ENCODE measurements at regions not wholly inside any gene's neighbourhood (a gene's known extent, or its start where the extent isn't known, plus 50 kb on each side); places are given as distances from the start of the nearest gene placed in this dataset.
"Not testable (repeated sequence)": the region's sequence is repeated elsewhere in the genome, so short reads cannot be mapped to it uniquely, and the experiment has no call there.

- TF ChIP-seq, protein P1, sequence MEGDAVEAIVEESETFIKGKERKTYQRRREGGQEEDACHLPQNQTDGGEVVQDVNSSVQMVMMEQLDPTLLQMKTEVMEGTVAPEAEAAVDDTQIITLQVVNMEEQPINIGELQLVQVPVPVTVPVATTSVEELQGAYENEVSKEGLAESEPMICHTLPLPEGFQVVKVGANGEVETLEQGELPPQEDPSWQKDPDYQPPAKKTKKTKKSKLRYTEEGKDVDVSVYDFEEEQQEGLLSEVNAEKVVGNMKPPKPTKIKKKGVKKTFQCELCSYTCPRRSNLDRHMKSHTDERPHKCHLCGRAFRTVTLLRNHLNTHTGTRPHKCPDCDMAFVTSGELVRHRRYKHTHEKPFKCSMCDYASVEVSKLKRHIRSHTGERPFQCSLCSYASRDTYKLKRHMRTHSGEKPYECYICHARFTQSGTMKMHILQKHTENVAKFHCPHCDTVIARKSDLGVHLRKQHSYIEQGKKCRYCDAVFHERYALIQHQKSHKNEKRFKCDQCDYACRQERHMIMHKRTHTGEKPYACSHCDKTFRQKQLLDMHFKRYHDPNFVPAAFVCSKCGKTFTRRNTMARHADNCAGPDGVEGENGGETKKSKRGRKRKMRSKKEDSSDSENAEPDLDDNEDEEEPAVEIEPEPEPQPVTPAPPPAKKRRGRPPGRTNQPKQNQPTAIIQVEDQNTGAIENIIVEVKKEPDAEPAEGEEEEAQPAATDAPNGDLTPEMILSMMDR (IDR thresholded peaks at IDR 0.05; ENCODE audit: poor library complexity): not testable (repeated sequence)
- TF ChIP-seq EZH2 (IDR thresholded peaks at IDR 0.05; ENCODE audit: borderline replicate concordance); EZH2phosphoT487 (IDR thresholded peaks at IDR 0.05; ENCODE audit: low read depth, severe bottlenecking, unreplicated experiment): not testable (repeated sequence)
These were observed 235.3 kb downstream of the BCL2L11 start for GRCh38 chr2:111355823-111356511.
